H9 (cell line): ENCODE measurements at regions not wholly inside any gene's neighbourhood (a gene's known extent, or its start where the extent isn't known, plus 50 kb on each side); places are given as distances from the start of the nearest gene placed in this dataset.

Source experiments
- DNase-seq: peaks from one replicate; pipeline ENCODE4 v3.0.0-alpha.2; 2017
- H2AFZ ChIP-seq: one replicate; pipeline ENCODE4 v1.6.1; 2013; ENCODE audit warnings: mild to moderate bottlenecking, low read length, control low read depth, moderate library complexity
- H2AK5ac ChIP-seq: 2 replicates; pipeline ENCODE4 v1.6.1; 2013; ENCODE audit warnings: low read length, control low read depth, mixed read lengths; ENCODE audit not compliant: insufficient read length
- H2BK120ac ChIP-seq: one replicate; pipeline ENCODE4 v1.6.1; 2013; ENCODE audit warnings: low read depth, mild to moderate bottlenecking, low read length, control low read depth, inconsistent platforms; ENCODE audit not compliant: poor library complexity, severe bottlenecking
- H2BK12ac ChIP-seq: 2 replicates; pipeline ENCODE4 v1.6.1; 2013; ENCODE audit warnings: low read length, control low read depth, mixed read lengths, low read depth; ENCODE audit not compliant: insufficient read length
- H2BK15ac ChIP-seq: 2 replicates; pipeline ENCODE4 v1.6.1; 2013; ENCODE audit warnings: low read depth, low read length, control low read depth
- H2BK20ac ChIP-seq: one replicate; pipeline ENCODE4 v1.6.1; 2013; ENCODE audit warnings: low read depth, mild to moderate bottlenecking, low read length, control low read depth, inconsistent platforms; ENCODE audit not compliant: poor library complexity, severe bottlenecking
- H2BK5ac ChIP-seq: 2 replicates; pipeline ENCODE4 v1.6.1; 2013; ENCODE audit warnings: low read length, control low read depth, mixed read lengths; ENCODE audit not compliant: insufficient read length
- H3K14ac ChIP-seq: 2 replicates; pipeline ENCODE4 v1.6.1; 2013; ENCODE audit warnings: low read length, control low read depth; ENCODE audit not compliant: insufficient read depth
- H3K18ac ChIP-seq: 2 replicates; pipeline ENCODE4 v1.6.1; 2013; ENCODE audit warnings: low read depth, mild to moderate bottlenecking, mixed read lengths, low read length, control low read depth; ENCODE audit not compliant: insufficient read length
- H3K23ac ChIP-seq: 2 replicates; pipeline ENCODE4 v1.6.1; 2013; ENCODE audit warnings: low read length, control low read depth, mixed read lengths, low read depth; ENCODE audit not compliant: insufficient read length
- H3K23me2 ChIP-seq: 2 replicates; pipeline ENCODE4 v1.6.1; 2013; ENCODE audit warnings: low read depth, mild to moderate bottlenecking, mixed read lengths, low read length, control low read depth; ENCODE audit not compliant: insufficient read length, poor library complexity, severe bottlenecking
- H3K27ac ChIP-seq: 2 replicates; pipeline ENCODE4 v1.5.1; 2013; ENCODE audit warnings: low read length, control low read depth, mixed read lengths, low read depth; ENCODE audit not compliant: insufficient read length
- H3K27me3 ChIP-seq: 2 replicates; pipeline ENCODE4 v1.6.1; 2013; ENCODE audit warnings: low read length, control low read depth, inconsistent platforms; ENCODE audit not compliant: insufficient read depth
- H3K4ac ChIP-seq: 2 replicates; pipeline ENCODE4 v1.6.1; 2013; ENCODE audit warnings: low read depth, mild to moderate bottlenecking, control low read depth, inconsistent platforms, low read length, moderate library complexity
- H3K4me1 ChIP-seq: 2 replicates; pipeline ENCODE4 v1.6.1; 2013; ENCODE audit warnings: low read length, control low read depth, inconsistent platforms; ENCODE audit not compliant: insufficient read depth
- H3K4me2 ChIP-seq: 2 replicates; pipeline ENCODE4 v1.6.1; 2013; ENCODE audit warnings: low read length, control low read depth, mixed read lengths; ENCODE audit not compliant: insufficient read length, insufficient read depth
- H3K56ac ChIP-seq: 2 replicates; pipeline ENCODE4 v1.6.1; 2013; ENCODE audit warnings: low read depth, mild to moderate bottlenecking, mixed read lengths, low read length, control low read depth; ENCODE audit not compliant: insufficient read length
- H3K79me1 ChIP-seq: 2 replicates; pipeline ENCODE4 v1.6.1; 2013; ENCODE audit warnings: low read depth, mild to moderate bottlenecking, moderate library complexity, low read length, control low read depth, inconsistent platforms; ENCODE audit not compliant: insufficient read depth, poor library complexity, severe bottlenecking
- H3K79me2 ChIP-seq: 2 replicates; pipeline ENCODE4 v1.6.1; 2013; ENCODE audit warnings: low read length, control low read depth, inconsistent platforms; ENCODE audit not compliant: insufficient read depth
- H3K9ac ChIP-seq: 2 replicates; pipeline ENCODE4 v1.6.1; 2013; ENCODE audit warnings: low read length, control low read depth, mixed read lengths; ENCODE audit not compliant: insufficient read length; ENCODE audit errors: extremely low read depth
- H3K9me3 ChIP-seq: one replicate; pipeline ENCODE4 v1.6.1; 2013; ENCODE audit warnings: low read depth, low read length, inconsistent platforms; ENCODE audit not compliant: control insufficient read depth
- H3T11ph ChIP-seq: one replicate; pipeline ENCODE4 v1.6.1; 2013; ENCODE audit warnings: mild to moderate bottlenecking, low read length, control low read depth, inconsistent platforms
- H4K20me1 ChIP-seq: one replicate; pipeline ENCODE4 v1.6.1; 2013; ENCODE audit not compliant: control insufficient read depth, insufficient read length, insufficient read depth
- H4K5ac ChIP-seq: 2 replicates; pipeline ENCODE4 v1.6.1; 2013; ENCODE audit warnings: low read depth, mild to moderate bottlenecking, mixed read lengths, low read length, control low read depth; ENCODE audit not compliant: insufficient read length
- H4K8ac ChIP-seq: replicated peaks from 2 replicates; pipeline ENCODE4 v1.6.1; 2013; ENCODE audit warnings: low read length, control low read depth, mixed read lengths, low read depth; ENCODE audit not compliant: insufficient read length
- H4K91ac ChIP-seq: 2 replicates; pipeline ENCODE4 v1.6.1; 2013; ENCODE audit warnings: low read depth, mild to moderate bottlenecking, moderate library complexity, mixed read lengths, low read length, control low read depth; ENCODE audit not compliant: insufficient read length
- H3K27ac Mint-ChIP-seq, 3 experiments: 2 replicates in 2 of 3; 3 replicates in 1 of 3; pipeline ENCODE4 v1.8.0; 2020 to 2021; ENCODE audit warnings: mixed read lengths in 3 of 3, mild to moderate bottlenecking in 1 of 3, moderate library complexity in 1 of 3
- H3K27me3 Mint-ChIP-seq: 2 replicates; pipeline ENCODE4 v1.8.0; 2021; ENCODE audit warnings: low read depth, mild to moderate bottlenecking, moderate library complexity, mixed read lengths
- H3K36me3 Mint-ChIP-seq, 3 experiments: 2 replicates in 2 of 3; 3 replicates in 1 of 3; pipeline ENCODE4 v1.8.0; 2020 to 2021; ENCODE audit warnings: low read depth in 3 of 3, mixed read lengths in 3 of 3; ENCODE audit not compliant: insufficient read depth in 1 of 3
- H3K4me1 Mint-ChIP-seq, 2 experiments: 2 replicates each; pipeline ENCODE4 v1.8.0; 2020; ENCODE audit warnings: mixed read lengths in 2 of 2
- H3K4me3 Mint-ChIP-seq, 2 experiments: 2 replicates in 1 of 2; 3 replicates in 1 of 2; pipeline ENCODE4 v1.8.0; 2020 to 2021; ENCODE audit warnings: mild to moderate bottlenecking in 2 of 2, mixed read lengths in 2 of 2, moderate library complexity in 1 of 2
- H3K9me3 Mint-ChIP-seq, 2 experiments: 2 replicates in 1 of 2; 3 replicates in 1 of 2; pipeline ENCODE4 v1.8.0; 2020; ENCODE audit warnings: mild to moderate bottlenecking in 2 of 2, mixed read lengths in 2 of 2, moderate library complexity in 1 of 2
- CTCF ChIP-seq: fragments of 200-600 bp; sonication (generic); conservative IDR thresholded peaks from 3 replicates; pipeline ENCODE4 v1.8.0; 2021; ENCODE audit warnings: antibody characterized with exemption, mild to moderate bottlenecking
- WGBS: extraction: QIAGEN DNeasy Blood & Tissue Kit; methylation state at CpG from one replicate; pipeline ENCODE4 v1.1.7; 2013; ENCODE audit warnings: missing lambda C conversion rate, low lambda C conversion rate, mixed read lengths; ENCODE audit not compliant: insufficient read length; ENCODE audit errors: extremely low coverage; 5-methylcytosine and 5-hydroxymethylcytosine counted together

- Mint-ChIP-seq H3K27ac (no peak overlapping the region), H3K9me3 (peaks cover 9 to 16% of the 10 kb centered on the region in 2 experiments), H3K36me3 (peaks cover 0 to 17% (median 4%) of the 10 kb centered on the region in 3 experiments; a peak in 4 of 7 replicates), H3K4me1 (peaks cover 0 to 7% of the 10 kb centered on the region in 2 experiments; a peak in 2 of 4 replicates), H3K4me3 (no peak overlapping the region), H3K27me3 (no peaks in the 10 kb centered on the region)
- H3K4me1 ChIP-seq, result no peaks in the 10 kb centered on the region
- no peak for TF ChIP-seq CTCF
- no peak overlapping the region for H3K14ac ChIP-seq
- no peak overlapping the region for H4K91ac ChIP-seq
- no peaks in the 10 kb centered on the region for H3K9me3 ChIP-seq
- DNase-seq, result no peak
- H3K4me2 ChIP-seq, result no peak overlapping the region
- H3K4ac ChIP-seq, result no peak overlapping the region
- H2AK5ac ChIP-seq, result no peak overlapping the region
- H3K27me3 ChIP-seq, result no peaks in the 10 kb centered on the region
- H3K27ac ChIP-seq, result no peak overlapping the region
- H3K79me2 ChIP-seq, result no peaks in the 10 kb centered on the region
- no peak overlapping the region for H2BK15ac ChIP-seq
- no peak overlapping the region for H2BK20ac ChIP-seq
- H4K5ac ChIP-seq, result no peak overlapping the region
- H2BK5ac ChIP-seq, result no peak overlapping the region
- H3K9ac ChIP-seq, result no peak overlapping the region
- no peak overlapping the region for H3K56ac ChIP-seq
- no peak overlapping the region for H3K23ac ChIP-seq
- no peak overlapping the region for H2AFZ ChIP-seq
- H3K79me1 ChIP-seq, result no peaks in the 10 kb centered on the region
- H3K18ac ChIP-seq, result no peak overlapping the region
- H3K23me2 ChIP-seq, result no peaks in the 10 kb centered on the region
- no peak overlapping the region for H2BK12ac ChIP-seq
- H4K20me1 ChIP-seq, result no peaks in the 10 kb centered on the region
- H4K8ac ChIP-seq, result no peak overlapping the region
- WGBS, result no CpG with 5 or more reads among the region's 1 CpG
- no peak overlapping the region for H3T11ph ChIP-seq
- no peak overlapping the region for H2BK120ac ChIP-seq
Measured at GRCh38 chr1:218748071-218748470, 402.9 kb downstream of the TGFB2 start.
